ENCODE measurements at regions not wholly inside any gene's neighbourhood (a gene's known extent, or its start where the extent isn't known, plus 50 kb on each side); places are given as distances from the start of the nearest gene placed in this dataset.

GRCh38 chr6:78700991-78701390 lies 166.4 kb upstream of the IRAK1BP1 start:
- no peak for TF ChIP-seq TFDP2 (CRISPR knock-in tag; IDR thresholded peaks at IDR 0.05)
- TF ChIP-seq MXD1 (CRISPR knock-in tag; IDR thresholded peaks at IDR 0.05) = no peak
- TF ChIP-seq PLRG1 (conservative IDR thresholded peaks at IDR 0.05) = no peak
- no peak for TF ChIP-seq TEAD2 (CRISPR knock-in tag; IDR thresholded peaks at IDR 0.05)
- TF ChIP-seq CTCF (CRISPR knock-in tag; IDR thresholded peaks at IDR 0.05) = no peak
- no peak for TF ChIP-seq DNMT1 (CRISPR knock-in tag; IDR thresholded peaks at IDR 0.05)
- no peak for TF ChIP-seq PREB (CRISPR knock-in tag; IDR thresholded peaks at IDR 0.05)
- no peak for TF ChIP-seq ZNF275 (CRISPR knock-in tag; IDR thresholded peaks at IDR 0.05; ENCODE audit: borderline replicate concordance)
- TF ChIP-seq ATF4 (CRISPR knock-in tag; IDR thresholded peaks at IDR 0.05) = no peak
